ENCODE measurements at regions not wholly inside any gene's neighbourhood (a gene's known extent, or its start where the extent isn't known, plus 50 kb on each side); places are given as distances from the start of the nearest gene placed in this dataset.
A peak's percentile ranks its signal among the peaks of the same experiment; 100 is the strongest.

- no peaks in the 10 kb centered on the region for H3K79me1 ChIP-seq (ENCODE audit: low read length)
- H4K5ac ChIP-seq (ENCODE audit: low read length), result no peak overlapping the region
- no peak overlapping the region for H3K23ac ChIP-seq (ENCODE audit: low read length)
- H3K4ac ChIP-seq (ENCODE audit: low read depth, low read length), result no peak overlapping the region
- H3K4me3 ChIP-seq (ENCODE audit: low read length), result no peak overlapping the region
- H2BK15ac ChIP-seq (replicated peaks; ENCODE audit: low read depth), result no peak overlapping the region
- H3K56ac ChIP-seq (ENCODE audit: low read length), result no peak overlapping the region
- H4K8ac ChIP-seq (ENCODE audit: low read depth, low read length), result no peak overlapping the region
- no peak overlapping the region for H2BK120ac ChIP-seq (ENCODE audit: low read depth, low read length)
- no peak overlapping the region for H2AK5ac ChIP-seq (ENCODE audit: low read length)
- no peaks in the 10 kb centered on the region for H3K79me2 ChIP-seq (ENCODE audit: control insufficient read depth, insufficient read depth, low read length)
- H3K9ac ChIP-seq (ENCODE audit: low read length), result no peak overlapping the region
- no peak overlapping the region for H2BK5ac ChIP-seq (ENCODE audit: low read length)
- no peak overlapping the region for H3K4me2 ChIP-seq (ENCODE audit: low read length)
- no peak overlapping the region for H3K27ac ChIP-seq (ENCODE audit: low read depth, low read length)
- H3K4me1 ChIP-seq (ENCODE audit: control insufficient read depth, low read depth, low read length), result no peaks in the 10 kb centered on the region
- no peak overlapping the region for H3K18ac ChIP-seq (ENCODE audit: low read length)
- no peaks in the 10 kb centered on the region for H3K27me3 ChIP-seq (ENCODE audit: insufficient read depth, low read length, poor library complexity)
- H3K36me3 ChIP-seq (ENCODE audit: control insufficient read depth, insufficient read depth, low read length), result no peaks in the 10 kb centered on the region
- no peak for DNase-seq
- WGBS (ENCODE audit: extremely low coverage, insufficient coverage, low lambda C conversion rate), result no CpG with 5 or more reads among the region's 1 CpG
These were observed 535.7 kb downstream of the BRINP3 start for GRCh38 chr1:189941922-189942321.

DNA sequence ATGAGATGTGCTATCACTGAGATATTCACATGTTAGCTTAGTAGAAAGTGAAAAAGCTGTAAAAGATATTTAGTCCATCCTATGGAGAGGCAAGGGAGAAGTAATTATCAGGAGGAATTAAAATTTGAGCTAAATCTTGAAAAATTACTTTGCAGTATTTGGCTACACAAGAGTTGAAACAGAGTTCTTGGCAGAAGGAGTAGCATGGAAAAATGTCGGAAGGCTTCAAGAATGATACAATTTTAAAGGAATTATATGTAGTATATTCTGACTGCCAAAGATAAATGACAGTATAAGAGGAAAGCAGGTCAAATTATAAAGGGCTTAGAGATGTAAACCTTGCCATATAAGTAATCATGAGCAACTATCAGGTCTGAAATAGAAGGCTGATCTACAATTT lies 518.9 kb downstream of the BRINP3 start:
- Histone ChIP-seq H3K56ac (ENCODE audit: low read length) (no peak overlapping the region), H3K23ac (ENCODE audit: low read length) (no peak overlapping the region), H3K36me3 (ENCODE audit: control insufficient read depth, insufficient read depth, low read length) (no peaks in the 10 kb centered on the region), H4K8ac (ENCODE audit: low read depth, low read length) (no peak overlapping the region), H2BK15ac (replicated peaks; ENCODE audit: low read depth) (no peak overlapping the region), H3K18ac (ENCODE audit: low read length) (no peak overlapping the region), H3K27ac (ENCODE audit: low read depth, low read length) (no peak overlapping the region), H3K27me3 (ENCODE audit: insufficient read depth, low read length, poor library complexity) (no peaks in the 10 kb centered on the region), H2AK5ac (ENCODE audit: low read length) (no peak overlapping the region), H3K79me1 (ENCODE audit: low read length) (no peaks in the 10 kb centered on the region), H3K4me1 (ENCODE audit: control insufficient read depth, low read depth, low read length) (no peaks in the 10 kb centered on the region), H2BK120ac (ENCODE audit: low read depth, low read length) (no peak overlapping the region), H3K4ac (ENCODE audit: low read depth, low read length) (no peak overlapping the region), H3K79me2 (ENCODE audit: control insufficient read depth, insufficient read depth, low read length) (no peaks in the 10 kb centered on the region), H2BK5ac (ENCODE audit: low read length) (no peak overlapping the region), H4K5ac (ENCODE audit: low read length) (no peak overlapping the region), H3K4me2 (ENCODE audit: low read length) (no peak overlapping the region), H3K4me3 (ENCODE audit: low read length) (no peak overlapping the region), H3K9ac (ENCODE audit: low read length) (no peak overlapping the region)
- no CpG with 5 or more reads among the region's 1 CpG for WGBS (ENCODE audit: extremely low coverage, insufficient coverage, low lambda C conversion rate)
- no peak for DNase-seq

GRCh38 chr1:189960769-189961168 lies 516.9 kb downstream of the BRINP3 start:
- no CpG with 5 or more reads among the region's 1 CpG for WGBS (ENCODE audit: extremely low coverage, insufficient coverage, low lambda C conversion rate)
- DNase-seq, result no peak
- Histone ChIP-seq H3K4me2 (ENCODE audit: low read length) (no peak overlapping the region), H3K4me1 (ENCODE audit: control insufficient read depth, low read depth, low read length) (no peaks in the 10 kb centered on the region), H2AK5ac (ENCODE audit: low read length) (no peak overlapping the region), H3K79me2 (ENCODE audit: control insufficient read depth, insufficient read depth, low read length) (no peaks in the 10 kb centered on the region), H3K18ac (ENCODE audit: low read length) (no peak overlapping the region), H3K4me3 (ENCODE audit: low read length) (no peak overlapping the region), H3K27ac (ENCODE audit: low read depth, low read length) (no peak overlapping the region), H4K8ac (ENCODE audit: low read depth, low read length) (no peak overlapping the region), H3K36me3 (ENCODE audit: control insufficient read depth, insufficient read depth, low read length) (no peaks in the 10 kb centered on the region), H2BK5ac (ENCODE audit: low read length) (no peak overlapping the region), H4K5ac (ENCODE audit: low read length) (no peak overlapping the region), H2BK120ac (ENCODE audit: low read depth, low read length) (no peak overlapping the region), H3K79me1 (ENCODE audit: low read length) (no peaks in the 10 kb centered on the region), H3K23ac (ENCODE audit: low read length) (no peak overlapping the region), H3K27me3 (ENCODE audit: insufficient read depth, low read length, poor library complexity) (no peaks in the 10 kb centered on the region), H3K56ac (ENCODE audit: low read length) (no peak overlapping the region), H2BK15ac (replicated peaks; ENCODE audit: low read depth) (no peak overlapping the region), H3K9ac (ENCODE audit: low read length) (no peak overlapping the region), H3K4ac (ENCODE audit: low read depth, low read length) (no peak overlapping the region)

DNA sequence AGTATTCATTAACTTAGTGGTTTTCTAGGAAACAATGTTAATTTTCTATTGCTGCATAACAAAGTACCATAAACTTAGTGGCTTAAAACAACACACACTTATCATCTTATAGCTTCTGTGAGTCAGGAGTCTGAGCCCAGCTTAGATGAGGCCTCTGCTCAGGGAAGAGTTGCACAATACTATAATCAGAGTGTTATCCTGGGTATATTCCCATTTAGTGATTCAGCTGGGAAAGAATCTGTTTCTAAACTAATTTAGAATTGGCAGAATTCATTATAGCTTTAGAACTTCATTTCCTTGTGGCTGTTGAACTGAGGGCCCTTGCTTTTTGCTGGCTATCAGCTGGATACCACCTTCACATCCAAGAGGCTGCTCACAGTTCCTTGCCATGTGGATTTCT lies 515.5 kb downstream of the BRINP3 start:
- Histone ChIP-seq H3K23ac (ENCODE audit: low read length) (no peak overlapping the region), H3K9ac (ENCODE audit: low read length) (no peak overlapping the region), H4K8ac (ENCODE audit: low read depth, low read length) (no peak overlapping the region), H3K56ac (ENCODE audit: low read length) (no peak overlapping the region), H3K4me1 (ENCODE audit: control insufficient read depth, low read depth, low read length) (no peaks in the 10 kb centered on the region), H3K36me3 (ENCODE audit: control insufficient read depth, insufficient read depth, low read length) (no peaks in the 10 kb centered on the region), H2BK120ac (ENCODE audit: low read depth, low read length) (no peak overlapping the region), H2BK5ac (ENCODE audit: low read length) (no peak overlapping the region), H4K5ac (ENCODE audit: low read length) (no peak overlapping the region), H3K27ac (ENCODE audit: low read depth, low read length) (no peak overlapping the region), H2AK5ac (ENCODE audit: low read length) (no peak overlapping the region), H3K18ac (ENCODE audit: low read length) (no peak overlapping the region), H3K79me1 (ENCODE audit: low read length) (no peaks in the 10 kb centered on the region), H2BK15ac (replicated peaks; ENCODE audit: low read depth) (no peak overlapping the region), H3K4ac (ENCODE audit: low read depth, low read length) (no peak overlapping the region), H3K79me2 (ENCODE audit: control insufficient read depth, insufficient read depth, low read length) (no peaks in the 10 kb centered on the region), H3K27me3 (ENCODE audit: insufficient read depth, low read length, poor library complexity) (no peaks in the 10 kb centered on the region), H3K4me3 (ENCODE audit: low read length) (no peak overlapping the region), H3K4me2 (ENCODE audit: low read length) (no peak overlapping the region)
- DNase-seq, result no peak

GRCh38 chr1:189970331-189971230 lies 507.1 kb downstream of the BRINP3 start:
- no peaks in the 10 kb centered on the region for H3K36me3 ChIP-seq (ENCODE audit: control insufficient read depth, insufficient read depth, low read length)
- no peak overlapping the region for H3K4ac ChIP-seq (ENCODE audit: low read depth, low read length)
- H2BK5ac ChIP-seq (ENCODE audit: low read length), result no peak overlapping the region
- H3K4me3 ChIP-seq (ENCODE audit: low read length), result no peak overlapping the region
- no peak overlapping the region for H3K9ac ChIP-seq (ENCODE audit: low read length)
- H3K79me1 ChIP-seq (ENCODE audit: low read length), result no peaks in the 10 kb centered on the region
- no peak overlapping the region for H3K56ac ChIP-seq (ENCODE audit: low read length)
- H3K4me1 ChIP-seq (ENCODE audit: control insufficient read depth, low read depth, low read length), result no peaks in the 10 kb centered on the region
- H2BK120ac ChIP-seq (ENCODE audit: low read depth, low read length), result no peak overlapping the region
- no peak overlapping the region for H4K8ac ChIP-seq (ENCODE audit: low read depth, low read length)
- H3K27ac ChIP-seq (ENCODE audit: low read depth, low read length), result no peak overlapping the region
- no peaks in the 10 kb centered on the region for H3K79me2 ChIP-seq (ENCODE audit: control insufficient read depth, insufficient read depth, low read length)
- DNase-seq, result peak; percentile 38
- H3K18ac ChIP-seq (ENCODE audit: low read length), result no peak overlapping the region
- no peaks in the 10 kb centered on the region for H3K27me3 ChIP-seq (ENCODE audit: insufficient read depth, low read length, poor library complexity)
- H2BK15ac ChIP-seq (replicated peaks; ENCODE audit: low read depth), result no peak overlapping the region
- no peak overlapping the region for H3K23ac ChIP-seq (ENCODE audit: low read length)
- no peak overlapping the region for H4K5ac ChIP-seq (ENCODE audit: low read length)
- no peak overlapping the region for H2AK5ac ChIP-seq (ENCODE audit: low read length)
- H3K4me2 ChIP-seq (ENCODE audit: low read length), result no peak overlapping the region
- no CpG with 5 or more reads among the region's 2 CpGs for WGBS (ENCODE audit: extremely low coverage, insufficient coverage, low lambda C conversion rate)

- no peak overlapping the region for H2BK5ac ChIP-seq (ENCODE audit: low read length)
- no CpG with 5 or more reads among the region's 4 CpGs for WGBS (ENCODE audit: extremely low coverage, insufficient coverage, low lambda C conversion rate)
- H3K27ac ChIP-seq (ENCODE audit: low read depth, low read length), result no peak overlapping the region
These were observed 506.0 kb downstream of the BRINP3 start for GRCh38 chr1:189971656-189972055.

More at GRCh38 chr1:189971656-189972055, 506.0 kb downstream of the BRINP3 start:
- DNase-seq, result no peak
- Histone ChIP-seq H4K8ac (ENCODE audit: low read depth, low read length) (no peak overlapping the region), H2AK5ac (ENCODE audit: low read length) (no peak overlapping the region), H3K4me2 (ENCODE audit: low read length) (no peak overlapping the region), H3K23ac (ENCODE audit: low read length) (no peak overlapping the region), H3K4me1 (ENCODE audit: control insufficient read depth, low read depth, low read length) (no peaks in the 10 kb centered on the region), H3K4ac (ENCODE audit: low read depth, low read length) (no peak overlapping the region), H3K36me3 (ENCODE audit: control insufficient read depth, insufficient read depth, low read length) (no peaks in the 10 kb centered on the region), H3K4me3 (ENCODE audit: low read length) (no peak overlapping the region), H3K9ac (ENCODE audit: low read length) (no peak overlapping the region), H3K79me2 (ENCODE audit: control insufficient read depth, insufficient read depth, low read length) (no peaks in the 10 kb centered on the region), H4K5ac (ENCODE audit: low read length) (no peak overlapping the region), H3K18ac (ENCODE audit: low read length) (no peak overlapping the region), H2BK120ac (ENCODE audit: low read depth, low read length) (no peak overlapping the region), H2BK15ac (replicated peaks; ENCODE audit: low read depth) (no peak overlapping the region), H3K27me3 (ENCODE audit: insufficient read depth, low read length, poor library complexity) (no peaks in the 10 kb centered on the region), H3K79me1 (ENCODE audit: low read length) (no peaks in the 10 kb centered on the region), H3K56ac (ENCODE audit: low read length) (no peak overlapping the region)
